Stimulated activated effector memory CD8-positive, alpha-beta T cell treated with anti-CD3 and anti-CD28 coated beads, Interleukin-12 subunit alpha, Interleukin-12 subunit beta, amount 100 ng/mL, for 72 hours (primary cell): ENCODE measurements at regions not wholly inside any gene's neighbourhood (a gene's known extent, or its start where the extent isn't known, plus 50 kb on each side); places are given as distances from the start of the nearest gene placed in this dataset.

ENCODE experiments used
- ATAC-seq: fragments of 150-1000 bp; cut with Tn5 transposase; 2 replicates; pipeline ENCODE4 v1.10.0; 2021
- DNase-seq, 2 donors: peaks; one replicate each; pipeline ENCODE4 v3.0.0; 2021 to 2022; ENCODE audit warnings: low spot score in 2 of 2
- H3K27ac Mint-ChIP-seq: one replicate; pipeline ENCODE4 v1.8.0; 2022; ENCODE audit warnings: mild to moderate bottlenecking, mixed read lengths
- H3K36me3 Mint-ChIP-seq: one replicate; pipeline ENCODE4 v1.8.0; 2022; ENCODE audit warnings: mild to moderate bottlenecking, mixed read lengths
- H3K4me1 Mint-ChIP-seq: one replicate; pipeline ENCODE4 v1.8.0; 2022; ENCODE audit warnings: mixed read lengths
- H3K4me3 Mint-ChIP-seq: one replicate; pipeline ENCODE4 v1.8.0; 2022; ENCODE audit warnings: mild to moderate bottlenecking, mixed read lengths
- H3K9me3 Mint-ChIP-seq: one replicate; pipeline ENCODE4 v1.8.0; 2022; ENCODE audit warnings: mixed read lengths

GRCh38 chr22:25359601-25360261 lies 140.3 kb downstream of the CRYBB2 start:
- DNase-seq (no peak), ATAC-seq (no peak)
- no peak overlapping the region for H3K27ac Mint-ChIP-seq
- H3K4me3 Mint-ChIP-seq = no peak overlapping the region
- peaks cover 16% of the 10 kb centered on the region for H3K4me1 Mint-ChIP-seq
- no peaks in the 10 kb centered on the region for H3K9me3 Mint-ChIP-seq
- peaks cover 16% of the 10 kb centered on the region for H3K36me3 Mint-ChIP-seq

DNA sequence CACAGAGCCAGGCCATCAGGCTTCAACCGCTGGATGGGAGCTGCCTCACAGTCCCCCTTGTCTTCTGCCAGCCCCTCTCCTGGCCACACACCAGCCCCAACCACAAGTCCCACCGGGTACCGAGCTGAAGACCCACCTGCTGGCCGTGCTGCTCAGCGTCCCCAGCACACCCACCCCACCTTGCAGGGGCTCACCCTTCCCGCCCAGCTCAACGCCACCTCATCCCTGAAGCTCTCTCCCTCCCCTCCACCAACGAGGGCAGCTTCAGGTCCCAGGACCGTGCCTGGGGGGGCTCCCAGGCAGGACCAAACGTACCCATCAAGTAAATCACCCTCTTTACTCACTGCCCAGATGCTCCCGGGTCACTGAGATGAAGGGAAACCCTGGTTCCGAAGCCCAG lies 141.0 kb downstream of the CRYBB2 start:
- no peak overlapping the region for H3K4me3 Mint-ChIP-seq
- peaks cover 10% of the 10 kb centered on the region for H3K36me3 Mint-ChIP-seq
- no peak overlapping the region for H3K27ac Mint-ChIP-seq
- DNase-seq (no peak), ATAC-seq (no peak)
- peaks cover 16% of the 10 kb centered on the region for H3K4me1 Mint-ChIP-seq
- no peaks in the 10 kb centered on the region for H3K9me3 Mint-ChIP-seq

GRCh38 chr22:25360891-25361645 lies 141.6 kb downstream of the CRYBB2 start:
- ATAC-seq (no peak), DNase-seq (no peak)
- H3K4me3 Mint-ChIP-seq = no peak overlapping the region
- H3K36me3 Mint-ChIP-seq = peaks cover 6% of the 10 kb centered on the region
- H3K4me1 Mint-ChIP-seq = peaks cover 16% of the 10 kb centered on the region
- H3K9me3 Mint-ChIP-seq = no peaks in the 10 kb centered on the region
- H3K27ac Mint-ChIP-seq = no peak overlapping the region

DNA sequence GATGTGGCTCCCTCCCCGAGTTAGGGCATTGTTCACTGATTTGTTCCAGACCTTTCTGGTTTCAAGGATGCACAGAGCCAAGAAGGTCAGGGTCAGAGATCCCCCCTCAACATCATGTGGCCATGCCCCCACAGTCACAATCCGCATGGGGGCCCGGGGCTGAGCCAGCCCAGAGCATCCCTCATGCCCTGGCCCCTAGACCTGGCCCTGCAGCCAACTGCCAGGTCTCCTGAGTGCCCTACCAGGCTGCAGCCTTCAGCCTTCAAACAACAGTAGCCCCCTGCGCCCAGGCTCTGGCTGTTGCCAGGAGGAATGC lies 142.4 kb downstream of the CRYBB2 start:
- no peak for DNase-seq

DNA sequence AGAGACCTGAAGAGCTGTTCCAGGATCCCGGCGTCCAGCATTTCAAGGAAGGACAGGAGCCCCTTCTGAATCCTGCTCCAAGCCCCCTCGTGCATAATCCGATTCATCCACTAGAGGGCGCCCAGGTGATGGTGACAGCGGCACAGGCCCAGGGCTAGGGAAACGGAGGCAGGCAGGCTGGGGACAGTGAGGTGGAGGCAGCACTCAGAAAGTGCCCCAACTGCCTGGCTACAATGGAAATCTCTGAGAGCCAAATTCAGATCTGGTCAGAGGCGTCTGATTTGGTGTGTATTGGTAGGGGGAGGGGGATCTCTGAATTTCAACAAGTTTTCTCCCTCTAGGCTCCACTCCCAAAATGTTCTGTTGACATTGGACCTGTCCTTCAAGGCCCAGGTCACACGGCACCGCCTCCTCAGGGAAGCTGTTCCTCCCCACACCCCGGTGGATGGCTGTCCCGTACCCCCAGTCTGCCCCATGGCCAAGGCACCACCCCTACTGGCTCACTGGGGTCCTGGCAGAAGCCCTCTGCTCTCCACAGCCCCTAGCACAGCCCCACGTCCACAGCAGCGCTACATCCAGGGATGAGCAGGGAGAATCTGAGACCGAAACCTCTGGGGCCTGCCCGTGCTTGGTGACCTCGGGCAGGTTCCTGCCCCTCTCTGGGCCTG lies 142.9 kb downstream of the CRYBB2 start:
- DNase-seq = peak; percentile 73 to 87
- H3K4me3 Mint-ChIP-seq = no peak overlapping the region
- H3K4me1 Mint-ChIP-seq = peaks cover 20% of the 10 kb centered on the region
- no peak overlapping the region for H3K27ac Mint-ChIP-seq
- H3K36me3 Mint-ChIP-seq = peaks cover 4% of the 10 kb centered on the region
- peak; percentile 66 for ATAC-seq
- H3K9me3 Mint-ChIP-seq = no peaks in the 10 kb centered on the region

More for the DNA sequence above, 142.4 kb downstream of the CRYBB2 start:
- H3K4me3 Mint-ChIP-seq = no peak overlapping the region
- H3K36me3 Mint-ChIP-seq = peaks cover 6% of the 10 kb centered on the region
- H3K27ac Mint-ChIP-seq = no peak overlapping the region
- H3K4me1 Mint-ChIP-seq = peaks cover 16% of the 10 kb centered on the region
- H3K9me3 Mint-ChIP-seq = no peaks in the 10 kb centered on the region
- ATAC-seq = no peak

DNA sequence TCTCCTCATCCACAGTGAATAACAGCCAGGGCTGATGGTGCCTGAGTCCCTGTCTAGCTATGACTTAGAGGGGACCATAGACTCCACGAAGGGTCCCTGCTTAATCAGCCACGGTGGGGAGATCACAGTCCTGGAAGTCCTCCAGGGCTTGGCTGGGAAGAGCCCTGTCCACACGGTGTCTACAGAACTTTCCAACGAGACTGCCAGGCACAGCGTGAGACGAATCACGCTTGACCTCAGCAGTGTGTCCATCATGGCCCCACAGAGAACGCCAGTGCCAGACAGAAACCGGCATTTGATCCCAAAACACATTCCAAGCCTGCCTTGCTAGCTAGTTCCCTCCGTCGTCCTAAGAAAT lies 143.4 kb downstream of the CRYBB2 start:
- H3K9me3 Mint-ChIP-seq = no peaks in the 10 kb centered on the region
- H3K4me1 Mint-ChIP-seq = peaks cover 25% of the 10 kb centered on the region
- DNase-seq (no peak), ATAC-seq (no peak)
- H3K27ac Mint-ChIP-seq = no peak overlapping the region
- no peak overlapping the region for H3K4me3 Mint-ChIP-seq
- H3K36me3 Mint-ChIP-seq = no peaks in the 10 kb centered on the region

- Mint-ChIP-seq H3K27ac (no peak overlapping the region), H3K36me3 (no peaks in the 10 kb centered on the region), H3K9me3 (no peaks in the 10 kb centered on the region), H3K4me3 (no peak overlapping the region), H3K4me1 (peaks cover 27% of the 10 kb centered on the region)
- ATAC-seq = no peak
- no peak for DNase-seq
Measured at GRCh38 chr22:25363474-25363873, 144.0 kb downstream of the CRYBB2 start.

- Mint-ChIP-seq H3K27ac (peak overlapping the region; percentile 81), H3K9me3 (no peaks in the 10 kb centered on the region), H3K36me3 (no peaks in the 10 kb centered on the region), H3K4me3 (no peak overlapping the region), H3K4me1 (peaks cover 27% of the 10 kb centered on the region)
- ATAC-seq (no peak), DNase-seq (no peak)
Measured at GRCh38 chr22:25364281-25364680, 144.8 kb downstream of the CRYBB2 start.

DNA sequence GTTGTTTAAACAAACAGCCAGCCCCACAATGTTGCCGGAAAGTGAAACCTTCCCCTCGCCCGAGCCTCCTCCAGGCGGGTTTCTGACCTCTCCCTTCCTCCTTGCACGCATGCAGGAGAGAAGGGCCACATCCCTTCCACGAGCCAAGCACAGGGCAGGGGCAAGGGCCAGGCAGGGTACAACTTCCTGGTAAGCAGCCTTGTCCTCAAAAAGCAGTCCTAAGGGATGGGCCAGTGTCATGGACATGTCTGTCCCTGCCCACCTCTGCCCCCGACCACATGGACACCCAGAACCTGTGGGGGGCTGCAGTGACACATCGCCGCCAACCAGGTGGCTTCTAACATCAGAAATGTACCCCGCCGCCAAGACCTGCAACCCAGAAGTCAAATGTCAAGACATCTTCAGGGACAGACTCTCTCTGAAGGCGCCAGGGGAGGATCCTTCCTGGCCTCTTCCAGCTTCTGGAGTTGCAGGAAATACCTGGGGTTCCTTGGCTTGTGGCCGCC lies 145.3 kb downstream of the CRYBB2 start:
- ATAC-seq = no peak
- Mint-ChIP-seq H3K9me3 (no peaks in the 10 kb centered on the region), H3K36me3 (no peaks in the 10 kb centered on the region), H3K4me3 (no peak overlapping the region), H3K27ac (peak overlapping the region; percentile 81), H3K4me1 (peaks cover 27% of the 10 kb centered on the region)
- DNase-seq = no peak

DNA sequence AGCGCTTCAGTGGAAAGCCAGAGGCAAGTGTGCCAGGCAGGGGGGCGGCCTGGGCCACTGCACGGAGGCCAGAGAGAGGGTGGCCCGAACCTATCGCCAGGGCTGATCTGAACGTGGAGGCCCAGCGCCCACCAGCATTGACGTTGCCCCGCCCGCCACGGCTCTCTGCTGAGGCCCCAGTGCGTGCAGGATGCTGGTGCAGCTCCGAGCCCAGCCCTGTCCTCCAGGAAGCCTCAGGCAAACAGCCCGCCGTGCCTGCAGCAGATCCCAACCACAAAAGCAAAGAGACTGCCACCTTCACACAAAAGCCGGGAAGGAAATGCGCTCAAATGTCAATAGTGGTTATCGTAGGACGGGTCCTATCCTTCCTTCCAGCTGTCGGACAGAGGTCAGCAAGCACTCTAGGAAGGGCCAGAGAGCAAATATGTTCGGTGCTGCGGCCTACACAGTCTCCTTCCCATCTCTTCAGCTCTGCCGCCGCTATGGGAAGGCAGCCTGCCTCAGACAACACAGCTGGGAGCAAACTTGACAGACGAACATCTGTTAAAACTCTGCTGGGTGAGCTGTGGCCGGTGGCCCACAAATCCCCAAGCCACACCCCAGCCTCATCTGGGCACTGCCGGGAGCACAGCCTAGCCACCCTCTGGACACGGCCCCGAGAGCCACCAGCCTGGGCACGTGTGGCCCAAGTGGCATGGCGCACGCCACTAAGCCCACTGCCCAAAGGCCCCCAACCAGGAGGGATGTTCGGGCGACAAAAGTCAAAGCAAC lies 146.2 kb downstream of the CRYBB2 start:
- Mint-ChIP-seq H3K4me3 (no peak overlapping the region), H3K36me3 (no peaks in the 10 kb centered on the region), H3K27ac (no peak overlapping the region), H3K9me3 (no peaks in the 10 kb centered on the region), H3K4me1 (peaks cover 27% of the 10 kb centered on the region)
- DNase-seq (no peak), ATAC-seq (no peak)

DNA sequence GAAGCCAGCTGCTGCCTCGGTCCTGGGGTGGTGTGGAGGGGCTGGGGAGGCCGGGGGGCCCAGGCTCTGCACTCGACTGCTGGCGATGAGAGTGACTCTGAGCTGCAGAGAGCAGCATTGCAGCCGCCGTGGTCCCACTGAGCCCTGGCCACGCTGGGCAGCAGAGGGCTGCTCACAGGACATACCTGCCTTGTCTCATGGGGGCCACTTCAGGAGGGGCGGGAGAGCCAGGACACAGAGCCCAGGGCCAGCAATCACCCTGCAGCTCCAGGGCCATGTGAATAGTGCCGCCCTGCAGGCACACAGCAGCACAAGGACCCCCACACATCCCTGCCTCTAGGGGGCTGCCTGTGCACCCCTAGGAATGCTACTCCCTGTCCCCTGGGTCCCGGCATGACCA lies 147.0 kb downstream of the CRYBB2 start:
- Mint-ChIP-seq H3K4me1 (peaks cover 27% of the 10 kb centered on the region), H3K36me3 (peaks cover 3% of the 10 kb centered on the region), H3K4me3 (no peak overlapping the region), H3K9me3 (no peaks in the 10 kb centered on the region), H3K27ac (no peak overlapping the region)
- no peak for ATAC-seq
- DNase-seq = no peak

DNA sequence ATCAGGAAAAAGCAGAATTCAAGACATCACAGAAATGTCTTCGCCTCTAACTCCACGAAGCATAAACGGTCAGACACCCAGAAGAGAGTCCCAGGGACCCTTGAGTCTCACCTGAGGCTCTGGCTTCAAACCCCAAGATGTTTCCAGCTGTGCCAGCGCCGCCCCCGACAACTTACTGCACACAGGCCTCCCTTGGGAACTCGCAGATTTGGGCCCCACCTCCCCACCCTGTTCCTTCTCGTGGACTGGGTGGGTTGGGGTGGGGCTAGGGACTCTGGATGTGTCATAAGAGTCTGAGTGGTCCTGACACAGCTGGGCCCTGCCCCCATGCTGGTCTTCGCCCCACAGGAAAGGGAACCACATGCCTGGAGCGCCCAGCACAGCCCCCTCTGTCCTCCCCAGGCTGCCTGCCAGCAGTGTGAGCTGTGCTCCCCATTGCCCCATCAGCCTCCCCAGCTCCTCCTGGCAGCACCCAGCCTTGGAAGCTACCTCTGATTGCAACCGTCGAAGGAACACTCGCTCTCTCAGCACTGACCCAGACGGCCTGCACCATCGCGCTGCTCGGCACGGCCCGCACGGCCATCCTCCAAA lies 147.5 kb downstream of the CRYBB2 start:
- peaks cover 27% of the 10 kb centered on the region for H3K4me1 Mint-ChIP-seq
- H3K27ac Mint-ChIP-seq = no peak overlapping the region
- H3K36me3 Mint-ChIP-seq = peaks cover 6% of the 10 kb centered on the region
- no peak for ATAC-seq
- H3K9me3 Mint-ChIP-seq = no peaks in the 10 kb centered on the region
- DNase-seq = no peak
- H3K4me3 Mint-ChIP-seq = no peak overlapping the region

GRCh38 chr22:25367756-25368155 lies 148.3 kb downstream of the CRYBB2 start:
- H3K4me1 Mint-ChIP-seq = peaks cover 25% of the 10 kb centered on the region
- peaks cover 6% of the 10 kb centered on the region for H3K36me3 Mint-ChIP-seq
- DNase-seq (no peak), ATAC-seq (no peak)
- peak overlapping the region; percentile 33 for H3K27ac Mint-ChIP-seq
- no peak overlapping the region for H3K4me3 Mint-ChIP-seq
- no peaks in the 10 kb centered on the region for H3K9me3 Mint-ChIP-seq

- DNase-seq (no peak), ATAC-seq (no peak)
- Mint-ChIP-seq H3K27ac (no peak overlapping the region), H3K9me3 (no peaks in the 10 kb centered on the region), H3K36me3 (peaks cover 6% of the 10 kb centered on the region), H3K4me3 (no peak overlapping the region), H3K4me1 (peaks cover 23% of the 10 kb centered on the region)
Measured at GRCh38 chr22:25368271-25368670, 148.8 kb downstream of the CRYBB2 start.

GRCh38 chr22:25369041-25369440 lies 149.6 kb downstream of the CRYBB2 start:
- no peak for ATAC-seq
- H3K27ac Mint-ChIP-seq = no peak overlapping the region

More at GRCh38 chr22:25369041-25369440, 149.6 kb downstream of the CRYBB2 start:
- no peak for DNase-seq
- Mint-ChIP-seq H3K4me3 (no peak overlapping the region), H3K36me3 (peaks cover 6% of the 10 kb centered on the region), H3K9me3 (no peaks in the 10 kb centered on the region), H3K4me1 (peaks cover 23% of the 10 kb centered on the region)
